RKO (cell line): ENCODE measurements at regions not wholly inside any gene's neighbourhood (a gene's known extent, or its start where the extent isn't known, plus 50 kb on each side); places are given as distances from the start of the nearest gene placed in this dataset.
A peak's percentile ranks its signal among the peaks of the same experiment; 100 is the strongest.

Experiments used
- DNase-seq: peaks from one replicate; pipeline ENCODE4 v3.0.0-alpha.2; 2016; ENCODE audit warnings: low spot score

- DNase-seq = no peak
Measured at GRCh38 chr2:62369541-62370202, 136.3 kb downstream of the TMEM17 start.

- no peak for DNase-seq
Measured at GRCh38 chr2:62364791-62365528, 141.0 kb downstream of the TMEM17 start.

- no peak for DNase-seq
Measured at GRCh38 chr2:62363166-62363565, 142.8 kb downstream of the TMEM17 start.

GRCh38 chr2:62362561-62362960, 143.4 kb downstream of the TMEM17 start:
- DNase-seq = no peak

GRCh38 chr2:62361964-62362363, 144.0 kb downstream of the TMEM17 start:
- DNase-seq = no peak

- peak; percentile 31 for DNase-seq
Measured at GRCh38 chr2:62354771-62355561, 151.0 kb downstream of the TMEM17 start.

- no peak for DNase-seq
Measured at GRCh38 chr2:62352031-62352430, 154.0 kb downstream of the TMEM17 start.

- DNase-seq = no peak
Measured at GRCh38 chr2:62349788-62350187, 153.9 kb downstream of the B3GNT2 start.

- no peak for DNase-seq
Measured at GRCh38 chr2:62348700-62349099, 152.8 kb downstream of the B3GNT2 start.

GRCh38 chr2:62347563-62348270, 151.8 kb downstream of the B3GNT2 start:
- no peak for DNase-seq

- peak; percentile 14 for DNase-seq
Measured at GRCh38 chr2:62344472-62344871, 148.6 kb downstream of the B3GNT2 start.

- DNase-seq = no peak
Measured at GRCh38 chr2:62343636-62344337, 147.9 kb downstream of the B3GNT2 start.

- DNase-seq = no peak
Measured at GRCh38 chr2:62343206-62343605, 147.3 kb downstream of the B3GNT2 start.

GRCh38 chr2:62340994-62341484, 145.1 kb downstream of the B3GNT2 start:
- DNase-seq = peak; percentile 45

GRCh38 chr2:62339837-62340236, 143.9 kb downstream of the B3GNT2 start:
- DNase-seq = no peak

GRCh38 chr2:62339413-62339812, 143.5 kb downstream of the B3GNT2 start:
- DNase-seq = no peak

GRCh38 chr2:62338111-62338510, 142.2 kb downstream of the B3GNT2 start:
- no peak for DNase-seq

- DNase-seq = no peak
Measured at GRCh38 chr2:62337403-62337802, 141.5 kb downstream of the B3GNT2 start.

- DNase-seq = no peak
Measured at GRCh38 chr2:62335612-62336011, 139.7 kb downstream of the B3GNT2 start.

- no peak for DNase-seq
Measured at GRCh38 chr2:62334440-62335058, 138.6 kb downstream of the B3GNT2 start.

- no peak for DNase-seq
Measured at GRCh38 chr2:62334009-62334408, 138.1 kb downstream of the B3GNT2 start.
